Stimulated activated CD4-positive, alpha-beta T cell treated with anti-CD3 and anti-CD28 coated beads, Interleukin-1b, Interleukin-23, amount 100 ng/mL, for 4 hours (primary cell): ENCODE measurements at regions not wholly inside any gene's neighbourhood (a gene's known extent, or its start where the extent isn't known, plus 50 kb on each side); places are given as distances from the start of the nearest gene placed in this dataset.

ENCODE experiments used
- DNase-seq, 2 donors: peaks; one replicate each; pipeline ENCODE4 v3.0.0-alpha.2; 2020; ENCODE audit warnings: low read depth in 2 of 2

- DNase-seq = no peak
Observed at GRCh38 chr14:104291123-104292000, 153.0 kb downstream of the KIF26A start.

GRCh38 chr14:104292084-104292970 is 153.9 kb downstream of the KIF26A start:
- no peak for DNase-seq

DNA sequence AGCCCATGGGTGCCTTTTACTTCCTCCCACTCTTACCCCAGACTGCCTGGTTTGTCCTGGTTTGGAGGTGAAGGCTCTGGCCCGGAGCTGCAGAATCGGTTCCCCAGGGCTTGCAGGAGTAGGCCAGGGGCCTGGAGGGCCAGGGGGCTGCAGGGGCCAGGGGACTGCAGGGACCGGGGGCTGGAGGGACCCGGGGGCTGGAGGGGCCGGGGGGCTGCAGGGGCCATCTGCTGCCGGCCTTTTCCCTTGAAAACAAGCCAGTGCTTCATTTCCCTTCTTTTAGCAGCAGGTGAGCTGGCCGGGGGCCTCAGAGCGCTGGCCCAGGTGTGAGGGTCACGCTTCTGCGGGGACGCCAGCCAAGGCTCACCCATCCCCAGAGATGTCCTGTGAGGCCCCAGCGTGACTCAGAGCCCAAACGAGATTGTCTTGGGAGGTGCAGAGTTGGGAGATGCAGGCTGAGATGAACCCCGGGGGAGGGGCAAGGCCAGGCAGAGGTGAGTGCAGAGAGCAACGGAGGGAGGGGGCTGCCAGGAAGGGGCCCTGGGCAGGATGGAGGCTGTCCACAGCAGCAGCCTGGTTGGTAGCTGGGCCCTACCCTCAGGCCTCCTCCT is 154.9 kb downstream of the KIF26A start:
- no peak for DNase-seq

DNA sequence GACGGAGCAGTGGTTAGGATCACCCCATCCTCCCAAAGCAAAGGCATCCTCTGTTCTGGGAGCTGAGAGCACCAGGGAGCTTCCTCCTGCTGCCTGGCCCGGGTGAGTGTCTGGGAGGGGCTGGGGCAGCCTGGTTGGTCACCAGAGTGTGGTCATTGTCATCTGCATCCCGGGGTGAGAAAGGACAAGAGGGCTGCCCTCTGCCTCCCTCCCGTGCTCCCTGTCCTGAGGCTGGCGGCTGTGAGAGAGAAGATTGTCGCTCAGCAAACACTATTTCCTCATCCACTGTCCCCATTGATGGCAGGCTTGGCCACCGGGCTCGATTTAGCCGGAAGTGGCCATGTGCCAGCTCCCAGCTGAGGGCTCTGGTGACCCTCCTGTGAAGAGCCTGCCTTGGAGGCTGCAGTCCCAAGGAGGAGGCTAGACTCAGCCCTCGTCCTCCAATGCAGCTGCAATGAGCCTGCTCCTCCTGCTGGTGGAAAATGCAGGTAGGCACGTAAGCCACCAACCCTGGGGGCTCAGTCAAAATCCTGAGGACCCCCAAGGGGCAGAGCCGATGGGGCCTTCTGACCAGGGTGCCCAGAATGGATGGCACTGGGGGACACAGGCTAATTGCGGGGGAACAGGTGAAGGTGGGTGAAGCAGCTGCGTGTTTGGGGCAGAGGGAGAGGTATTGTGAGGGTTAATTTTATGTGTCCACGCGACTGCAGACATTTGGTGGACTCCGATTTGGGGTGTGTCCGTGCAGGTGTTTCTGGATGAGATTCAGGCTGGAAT is 155.7 kb downstream of the KIF26A start:
- DNase-seq = no peak

GRCh38 chr14:104294628-104294982 is 156.2 kb downstream of the KIF26A start:
- DNase-seq = no peak

- DNase-seq = no peak
Observed at GRCh38 chr14:104294983-104295680, 156.7 kb downstream of the KIF26A start.

- no peak for DNase-seq
Observed at GRCh38 chr14:104295681-104296387, 157.4 kb downstream of the KIF26A start.

DNA sequence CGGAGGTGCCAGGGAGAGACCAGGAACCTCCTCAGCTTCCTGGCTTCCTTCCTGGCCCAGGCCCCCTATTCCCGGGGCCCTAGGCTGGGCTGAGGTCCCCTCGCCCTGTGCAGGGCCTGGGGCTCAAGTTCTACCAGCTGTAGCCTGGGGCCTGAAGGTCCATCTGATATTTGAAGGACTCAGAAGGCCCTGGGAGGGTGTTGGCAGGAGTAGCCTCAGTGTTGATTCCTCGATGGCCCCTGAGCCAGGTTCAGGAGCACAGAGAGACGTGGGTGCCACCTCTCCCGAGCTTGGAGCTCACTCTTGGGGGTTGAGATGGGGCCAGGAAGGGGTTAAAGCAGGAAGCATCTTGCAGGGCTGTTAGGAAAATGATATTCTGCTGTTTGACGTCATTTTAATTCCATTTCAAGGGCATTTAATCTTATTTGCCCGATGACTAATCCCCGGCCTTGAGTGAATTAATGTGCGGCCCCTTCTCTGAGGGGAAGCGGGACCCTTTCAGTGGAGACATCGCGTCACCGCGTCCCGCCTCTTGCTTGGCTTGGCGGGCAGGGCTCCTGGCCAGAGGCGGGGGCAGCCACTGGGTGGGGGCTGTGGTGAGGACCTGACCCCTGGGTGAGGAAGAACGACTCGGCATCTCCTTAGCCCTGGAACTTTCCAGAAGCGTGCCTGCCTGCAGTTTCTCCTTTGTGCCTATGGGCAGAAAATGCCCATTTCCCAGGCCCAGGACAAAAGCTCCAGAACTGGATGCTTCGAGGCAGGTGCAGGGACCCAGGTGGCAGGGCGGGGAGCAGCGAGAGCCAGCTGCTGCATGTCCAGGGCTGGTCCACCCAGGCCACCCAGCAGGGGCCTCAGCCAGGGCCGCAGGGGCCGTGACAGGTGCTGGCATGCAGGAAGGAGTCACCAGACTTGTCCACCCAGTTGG is 158.3 kb downstream of the KIF26A start:
- DNase-seq = no peak

DNA sequence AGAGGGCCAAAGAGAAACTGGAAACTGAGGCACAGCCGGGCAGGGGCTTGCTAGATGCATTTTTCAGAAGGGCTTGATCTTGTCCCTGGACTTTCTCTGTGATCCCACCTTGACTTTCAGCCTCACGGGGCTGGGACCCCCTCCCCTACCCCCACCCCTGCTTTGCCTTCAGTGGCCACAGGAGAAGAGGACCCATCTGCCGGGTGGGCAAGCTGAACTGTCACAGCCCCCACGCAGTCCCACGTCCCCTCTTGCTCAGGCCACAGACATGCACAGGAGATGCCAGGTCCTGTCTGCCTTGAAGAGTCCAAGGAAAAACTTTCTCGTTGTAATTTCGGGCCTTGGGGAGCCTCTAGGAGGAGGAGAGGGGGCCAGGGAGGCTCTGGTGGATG is 158.9 kb downstream of the KIF26A start:
- no peak for DNase-seq

DNA sequence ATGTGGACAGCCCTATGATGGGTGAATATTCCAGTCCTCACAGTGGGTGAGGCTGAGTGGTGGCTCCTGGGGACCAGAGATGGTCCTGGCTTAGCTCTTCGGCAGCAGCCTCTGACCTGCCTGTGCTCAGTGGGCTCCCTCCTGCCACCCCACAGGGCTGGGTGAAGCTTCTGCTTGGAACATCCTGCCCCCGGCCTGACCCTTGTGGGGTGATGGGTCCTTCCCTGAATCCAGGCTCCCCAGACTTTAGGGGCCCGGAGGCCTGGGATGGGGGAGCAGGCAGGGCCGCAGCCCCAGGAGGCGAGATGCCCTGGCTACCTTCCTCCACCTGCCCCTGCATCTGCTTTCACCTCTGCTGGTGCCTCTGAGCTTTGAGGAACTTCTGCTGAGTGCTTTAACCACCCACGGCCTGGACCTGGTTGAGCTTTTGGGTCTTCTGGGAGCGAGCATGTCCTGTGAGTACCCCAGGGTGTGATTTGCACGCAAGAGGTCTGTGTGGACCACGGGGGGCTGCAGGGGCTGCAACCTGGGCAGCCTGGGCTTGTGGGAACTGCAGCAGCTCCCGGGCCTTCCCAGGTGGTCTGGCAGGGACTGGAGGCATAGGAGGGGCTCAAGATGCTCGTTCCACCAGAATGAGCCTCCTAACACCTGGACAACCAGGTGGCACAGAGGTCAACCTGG is 159.5 kb downstream of the KIF26A start:
- DNase-seq = no peak

DNA sequence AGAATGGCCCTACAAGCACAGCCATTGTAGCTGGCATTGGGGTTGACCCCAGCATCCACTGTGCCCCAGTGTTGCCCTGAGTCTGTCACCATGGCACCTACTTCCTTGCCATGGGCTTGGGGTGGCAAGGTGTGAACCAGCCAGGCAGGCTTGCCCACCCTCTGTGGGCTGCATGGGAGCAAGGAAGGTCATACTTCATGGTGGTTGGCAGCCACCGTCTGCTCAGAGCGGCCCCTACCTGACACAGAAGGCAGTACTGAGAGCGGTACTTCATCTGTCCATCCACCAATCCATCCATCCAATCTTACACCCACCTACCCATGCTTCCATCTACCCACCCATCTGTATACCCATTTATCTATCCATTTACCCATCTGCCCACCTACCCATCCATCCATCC is 160.1 kb downstream of the KIF26A start:
- no peak for DNase-seq

GRCh38 chr14:104299993-104300761 is 161.8 kb downstream of the KIF26A start:
- DNase-seq = no peak

DNA sequence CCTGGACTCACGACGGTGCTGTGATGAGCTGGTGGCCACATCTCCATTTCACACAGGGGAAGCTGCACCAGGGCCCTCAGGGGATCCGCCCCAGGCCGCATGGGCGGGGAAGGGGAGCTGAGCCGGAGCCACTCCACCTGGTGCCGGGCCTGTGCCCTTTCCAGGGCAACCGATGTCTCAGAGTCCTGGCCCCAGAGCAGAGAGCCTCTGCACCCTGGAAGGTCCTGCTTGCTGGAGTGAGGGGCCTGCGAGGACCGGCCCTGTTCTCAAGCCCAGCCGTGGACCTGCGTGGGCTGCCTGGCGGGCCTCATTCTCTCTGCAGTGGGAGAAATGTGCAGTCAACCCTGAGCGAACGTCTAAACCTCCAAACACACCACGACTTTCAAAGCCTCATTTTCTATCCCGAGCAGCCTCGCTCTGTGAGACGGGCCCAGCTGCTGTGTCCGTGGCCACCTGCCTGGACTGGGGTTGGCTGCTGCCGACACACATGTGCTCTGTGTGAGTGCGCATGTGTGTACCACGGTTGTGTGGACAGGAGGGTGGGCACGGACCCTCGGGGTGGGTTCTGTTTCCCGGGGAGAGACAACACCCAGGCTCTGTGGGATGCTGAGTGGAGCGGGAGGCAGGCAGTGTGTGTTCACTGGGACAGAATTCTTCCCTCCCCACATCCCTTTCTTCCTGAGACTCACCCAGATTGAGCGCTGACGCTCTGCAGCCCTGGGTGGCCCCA is 163.5 kb downstream of the KIF26A start:
- no peak for DNase-seq

GRCh38 chr14:104302794-104303405 is 164.5 kb downstream of the KIF26A start:
- no peak for DNase-seq

GRCh38 chr14:104303705-104304425 is 165.5 kb downstream of the KIF26A start:
- DNase-seq = no peak
